ENCODE measurements at regions not wholly inside any gene's neighbourhood (a gene's known extent, or its start where the extent isn't known, plus 50 kb on each side); places are given as distances from the start of the nearest gene placed in this dataset.
"Not testable (repeated sequence)": the region's sequence is repeated elsewhere in the genome, so short reads cannot be mapped to it uniquely, and the experiment has no call there.

GRCh38 chr4:75180217-75180616 lies 247.3 kb downstream of the PARM1 start:
- Histone ChIP-seq H3K9ac (ENCODE audit: low read depth, low read length) (no peak overlapping the region), H3K4me3 (ENCODE audit: low read length) (no peak overlapping the region), H3K27me3 (ENCODE audit: control insufficient read depth, insufficient read depth, low read length) (no peaks in the 10 kb centered on the region), H3K36me3 (ENCODE audit: insufficient read depth, low read length) (no peaks in the 10 kb centered on the region), H3K4me1 (ENCODE audit: control insufficient read depth, insufficient read depth, low read length) (no peaks in the 10 kb centered on the region), H3K4me2 (ENCODE audit: low read length) (no peak overlapping the region), H3K9me3 (replicated peaks; ENCODE audit: low read length) (no peaks in the 10 kb centered on the region)

DNA sequence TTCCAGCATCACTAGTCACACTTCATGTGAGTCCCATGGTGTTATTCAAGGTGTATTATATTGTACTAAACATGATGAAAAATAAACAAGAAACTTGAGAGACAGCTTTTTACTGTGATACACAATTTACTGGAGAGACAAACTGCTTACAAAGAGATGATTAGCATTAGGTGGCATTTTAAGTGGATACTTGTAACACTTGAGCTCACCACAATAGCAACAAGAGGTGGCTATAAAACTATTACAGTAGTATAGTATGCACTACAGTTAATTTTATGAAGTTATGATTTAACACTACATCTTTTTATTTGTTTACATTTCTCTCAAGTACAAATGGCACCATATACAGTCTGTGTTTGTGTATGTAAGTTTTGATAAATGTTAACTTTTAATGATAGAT lies 246.6 kb downstream of the PARM1 start:
- Histone ChIP-seq H3K36me3 (ENCODE audit: insufficient read depth, low read length) (no peaks in the 10 kb centered on the region), H3K4me3 (ENCODE audit: low read length) (no peak overlapping the region), H3K4me2 (ENCODE audit: low read length) (no peak overlapping the region), H3K9me3 (replicated peaks; ENCODE audit: low read length) (no peaks in the 10 kb centered on the region), H3K4me1 (ENCODE audit: control insufficient read depth, insufficient read depth, low read length) (no peaks in the 10 kb centered on the region), H3K27me3 (ENCODE audit: control insufficient read depth, insufficient read depth, low read length) (no peaks in the 10 kb centered on the region), H3K9ac (ENCODE audit: low read depth, low read length) (no peak overlapping the region)

- no peaks in the 10 kb centered on the region for H3K36me3 ChIP-seq (ENCODE audit: insufficient read depth, low read length)
- no peak overlapping the region for H3K4me3 ChIP-seq (ENCODE audit: low read length)
- H3K27me3 ChIP-seq (ENCODE audit: control insufficient read depth, insufficient read depth, low read length), result no peaks in the 10 kb centered on the region
- no peaks in the 10 kb centered on the region for H3K9me3 ChIP-seq (replicated peaks; ENCODE audit: low read length)
- no peak overlapping the region for H3K4me2 ChIP-seq (ENCODE audit: low read length)
- H3K9ac ChIP-seq (ENCODE audit: low read depth, low read length), result no peak overlapping the region
- no peaks in the 10 kb centered on the region for H3K4me1 ChIP-seq (ENCODE audit: control insufficient read depth, insufficient read depth, low read length)
These were observed 239.6 kb downstream of the PARM1 start for GRCh38 chr4:75172551-75172950.

- Histone ChIP-seq H3K9me3 (replicated peaks; ENCODE audit: low read length) (no peaks in the 10 kb centered on the region), H3K36me3 (ENCODE audit: insufficient read depth, low read length) (no peaks in the 10 kb centered on the region), H3K4me2 (ENCODE audit: low read length) (no peak overlapping the region), H3K9ac (ENCODE audit: low read depth, low read length) (no peak overlapping the region), H3K27me3 (ENCODE audit: control insufficient read depth, insufficient read depth, low read length) (no peaks in the 10 kb centered on the region), H3K4me1 (ENCODE audit: control insufficient read depth, insufficient read depth, low read length) (no peaks in the 10 kb centered on the region), H3K4me3 (ENCODE audit: low read length) (no peak overlapping the region)
These were observed 236.5 kb downstream of the PARM1 start for GRCh38 chr4:75169427-75169826.

DNA sequence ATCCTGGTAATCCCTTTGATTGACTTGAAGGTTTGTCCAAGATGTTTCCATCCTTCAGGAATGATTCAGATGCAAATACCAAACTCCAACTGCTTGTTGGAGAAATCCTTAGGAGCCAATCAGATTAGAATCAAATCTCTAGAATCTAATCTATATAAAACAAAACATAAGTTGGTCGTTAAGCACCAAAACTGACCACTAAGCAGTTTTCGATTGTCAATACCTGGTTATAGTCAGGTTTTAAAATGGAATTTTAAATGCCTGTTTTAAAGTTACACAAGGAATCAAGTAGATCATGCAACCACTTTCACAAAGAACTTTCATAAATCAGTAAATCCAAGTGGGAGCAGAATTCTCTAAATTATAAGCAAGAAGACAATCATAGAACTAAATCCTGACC lies 236.1 kb downstream of the PARM1 start:
- Histone ChIP-seq H3K9me3 (replicated peaks; ENCODE audit: low read length) (no peaks in the 10 kb centered on the region), H3K4me2 (ENCODE audit: low read length) (no peak overlapping the region), H3K4me3 (ENCODE audit: low read length) (no peak overlapping the region), H3K27me3 (ENCODE audit: control insufficient read depth, insufficient read depth, low read length) (no peaks in the 10 kb centered on the region), H3K9ac (ENCODE audit: low read depth, low read length) (no peak overlapping the region), H3K36me3 (ENCODE audit: insufficient read depth, low read length) (no peaks in the 10 kb centered on the region), H3K4me1 (ENCODE audit: control insufficient read depth, insufficient read depth, low read length) (no peaks in the 10 kb centered on the region)

DNA sequence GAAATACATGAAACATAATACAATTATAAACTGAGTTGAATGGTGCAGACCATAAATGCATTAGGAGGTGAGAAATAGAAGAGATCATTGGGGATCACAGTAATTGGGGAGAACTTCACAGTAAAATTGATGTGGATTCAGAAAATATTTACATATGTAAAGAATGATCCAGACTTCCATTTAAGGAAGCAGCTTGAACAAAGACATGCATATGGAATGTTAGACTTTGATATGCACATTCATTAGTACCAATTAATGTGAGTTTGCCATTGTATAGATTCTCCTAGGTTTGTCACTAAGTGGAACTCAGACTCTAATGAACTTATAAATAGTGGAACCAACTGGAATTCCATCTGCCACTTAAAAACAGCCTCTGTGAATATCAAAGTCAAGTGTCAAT lies 235.6 kb downstream of the PARM1 start:
- Histone ChIP-seq H3K27me3 (ENCODE audit: control insufficient read depth, insufficient read depth, low read length) (no peaks in the 10 kb centered on the region), H3K36me3 (ENCODE audit: insufficient read depth, low read length) (no peaks in the 10 kb centered on the region), H3K9me3 (replicated peaks; ENCODE audit: low read length) (no peaks in the 10 kb centered on the region), H3K4me2 (ENCODE audit: low read length) (no peak overlapping the region), H3K9ac (ENCODE audit: low read depth, low read length) (no peak overlapping the region), H3K4me3 (ENCODE audit: low read length) (no peak overlapping the region), H3K4me1 (ENCODE audit: control insufficient read depth, insufficient read depth, low read length) (no peaks in the 10 kb centered on the region)

- H3K4me3 ChIP-seq (ENCODE audit: low read length); H3K4me1 ChIP-seq (ENCODE audit: control insufficient read depth, insufficient read depth, low read length); H3K27me3 ChIP-seq (ENCODE audit: control insufficient read depth, insufficient read depth, low read length); H3K9me3 ChIP-seq (replicated peaks; ENCODE audit: low read length); H3K9ac ChIP-seq (ENCODE audit: low read depth, low read length); H3K36me3 ChIP-seq (ENCODE audit: insufficient read depth, low read length); H3K4me2 ChIP-seq (ENCODE audit: low read length): not testable (repeated sequence)
These were observed 232.2 kb downstream of the PARM1 start for GRCh38 chr4:75165100-75165499.

- no peaks in the 10 kb centered on the region for H3K36me3 ChIP-seq (ENCODE audit: insufficient read depth, low read length)
- H3K4me3 ChIP-seq (ENCODE audit: low read length), result no peak overlapping the region
- H3K9ac ChIP-seq (ENCODE audit: low read depth, low read length), result no peak overlapping the region
- no peaks in the 10 kb centered on the region for H3K4me1 ChIP-seq (ENCODE audit: control insufficient read depth, insufficient read depth, low read length)
- H3K4me2 ChIP-seq (ENCODE audit: low read length), result no peak overlapping the region
- no peaks in the 10 kb centered on the region for H3K27me3 ChIP-seq (ENCODE audit: control insufficient read depth, insufficient read depth, low read length)
- no peaks in the 10 kb centered on the region for H3K9me3 ChIP-seq (replicated peaks; ENCODE audit: low read length)
These were observed 225.5 kb downstream of the PARM1 start for GRCh38 chr4:75158451-75158850.

DNA sequence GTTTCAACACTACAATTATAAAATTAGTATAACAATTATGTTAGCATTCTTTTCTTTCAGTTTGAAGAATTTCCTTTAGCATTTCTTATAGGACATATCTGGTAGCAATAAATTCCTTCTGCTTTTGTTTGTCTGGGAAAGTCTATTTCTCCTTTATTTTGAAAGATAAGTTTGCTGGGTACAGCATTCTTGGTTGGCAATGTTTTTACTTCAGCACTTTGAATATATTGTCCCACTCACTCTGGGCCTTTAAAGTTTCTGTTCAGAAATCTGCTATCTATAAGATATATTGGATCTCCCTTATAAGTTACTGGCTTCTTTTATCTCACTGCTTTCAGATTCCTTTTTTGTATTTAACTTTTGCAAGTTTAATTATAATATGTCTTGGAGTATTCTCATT lies 222.1 kb downstream of the PARM1 start:
- no peaks in the 10 kb centered on the region for H3K36me3 ChIP-seq (ENCODE audit: insufficient read depth, low read length)
- no peak overlapping the region for H3K9ac ChIP-seq (ENCODE audit: low read depth, low read length)
- no peak overlapping the region for H3K4me3 ChIP-seq (ENCODE audit: low read length)
- H3K4me2 ChIP-seq (ENCODE audit: low read length), result no peak overlapping the region
- H3K4me1 ChIP-seq (ENCODE audit: control insufficient read depth, insufficient read depth, low read length), result no peaks in the 10 kb centered on the region
- H3K9me3 ChIP-seq (replicated peaks; ENCODE audit: low read length), result no peaks in the 10 kb centered on the region
- peaks cover 2% of the 10 kb centered on the region for H3K27me3 ChIP-seq (ENCODE audit: control insufficient read depth, insufficient read depth, low read length)

DNA sequence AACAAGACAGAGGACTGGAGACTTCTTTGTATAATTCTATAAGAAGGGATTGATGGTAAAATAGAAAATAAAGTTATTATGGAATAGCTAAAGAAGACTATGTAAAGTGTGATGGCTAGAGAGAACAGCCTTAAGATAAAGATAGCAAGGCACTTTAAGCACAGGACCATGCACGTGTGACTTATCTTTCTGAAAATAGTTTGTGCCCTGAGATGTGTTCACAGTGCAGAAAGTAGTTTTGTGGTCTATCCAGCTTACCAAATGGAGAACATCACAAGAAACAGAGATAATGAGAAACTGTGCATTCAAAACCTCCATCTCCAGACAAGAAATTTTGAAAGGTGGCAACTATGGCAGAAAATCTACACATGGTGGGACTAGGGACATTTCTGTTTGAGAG lies 213.3 kb downstream of the PARM1 start:
- Histone ChIP-seq H3K4me1 (ENCODE audit: control insufficient read depth, insufficient read depth, low read length) (peaks cover 3% of the 10 kb centered on the region), H3K9ac (ENCODE audit: low read depth, low read length) (no peak overlapping the region), H3K9me3 (replicated peaks; ENCODE audit: low read length) (no peaks in the 10 kb centered on the region), H3K27me3 (ENCODE audit: control insufficient read depth, insufficient read depth, low read length) (no peaks in the 10 kb centered on the region), H3K36me3 (ENCODE audit: insufficient read depth, low read length) (no peaks in the 10 kb centered on the region), H3K4me3 (ENCODE audit: low read length) (no peak overlapping the region), H3K4me2 (ENCODE audit: low read length) (no peak overlapping the region)

DNA sequence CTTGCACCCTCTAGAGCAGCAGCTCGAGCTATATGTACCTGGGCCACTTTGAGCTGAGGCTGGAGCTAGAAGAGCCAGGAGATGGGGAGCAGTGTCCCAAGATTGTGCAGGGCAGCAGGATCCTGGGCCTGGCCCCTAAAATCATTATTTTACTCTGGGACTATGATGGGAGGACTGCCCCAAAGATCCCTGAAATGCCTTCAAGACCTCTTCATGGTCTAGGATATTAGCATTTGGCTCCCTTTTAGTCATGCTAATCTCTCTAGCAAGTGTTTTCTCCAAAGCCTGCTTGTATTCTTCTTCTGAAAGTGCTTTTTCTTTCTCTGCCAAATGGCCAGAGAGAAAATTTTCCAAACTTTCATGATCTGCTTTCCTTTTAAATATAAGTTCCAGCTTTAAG lies 211.6 kb downstream of the PARM1 start:
- Histone ChIP-seq H3K4me2 (ENCODE audit: low read length) (no peak overlapping the region), H3K9ac (ENCODE audit: low read depth, low read length) (no peak overlapping the region), H3K4me3 (ENCODE audit: low read length) (no peak overlapping the region), H3K27me3 (ENCODE audit: control insufficient read depth, insufficient read depth, low read length) (no peaks in the 10 kb centered on the region), H3K36me3 (ENCODE audit: insufficient read depth, low read length) (no peaks in the 10 kb centered on the region), H3K9me3 (replicated peaks; ENCODE audit: low read length) (no peaks in the 10 kb centered on the region), H3K4me1 (ENCODE audit: control insufficient read depth, insufficient read depth, low read length) (peaks cover 3% of the 10 kb centered on the region)

DNA sequence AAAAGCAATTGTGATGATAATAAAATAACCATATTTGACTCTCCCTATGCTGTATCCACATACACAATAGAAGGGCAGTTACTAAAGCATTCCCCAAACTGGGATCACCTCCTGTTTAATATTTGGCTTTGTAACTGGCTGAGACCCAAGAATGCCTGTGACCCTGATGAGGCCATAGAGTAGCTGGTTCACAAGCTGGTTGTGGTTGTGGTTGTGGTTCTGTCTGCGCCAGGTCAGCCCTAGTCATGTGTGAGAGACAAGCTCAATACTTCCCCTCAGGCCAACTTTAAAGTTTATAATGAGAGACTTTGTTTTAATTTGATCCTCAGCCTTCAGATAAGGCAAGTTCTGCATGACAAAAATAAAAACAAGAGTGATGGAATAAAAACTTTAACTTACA lies 209.9 kb downstream of the PARM1 start:
- Histone ChIP-seq H3K36me3 (ENCODE audit: insufficient read depth, low read length) (no peaks in the 10 kb centered on the region), H3K4me1 (ENCODE audit: control insufficient read depth, insufficient read depth, low read length) (peaks cover 3% of the 10 kb centered on the region), H3K9ac (ENCODE audit: low read depth, low read length) (no peak overlapping the region), H3K4me3 (ENCODE audit: low read length) (no peak overlapping the region), H3K4me2 (ENCODE audit: low read length) (no peak overlapping the region), H3K9me3 (replicated peaks; ENCODE audit: low read length) (no peaks in the 10 kb centered on the region), H3K27me3 (ENCODE audit: control insufficient read depth, insufficient read depth, low read length) (no peaks in the 10 kb centered on the region)

GRCh38 chr4:75142382-75142781 lies 209.5 kb downstream of the PARM1 start:
- no peak overlapping the region for H3K4me2 ChIP-seq (ENCODE audit: low read length)
- H3K36me3 ChIP-seq (ENCODE audit: insufficient read depth, low read length), result no peaks in the 10 kb centered on the region
- no peak overlapping the region for H3K9ac ChIP-seq (ENCODE audit: low read depth, low read length)
- H3K9me3 ChIP-seq (replicated peaks; ENCODE audit: low read length), result no peaks in the 10 kb centered on the region
- no peaks in the 10 kb centered on the region for H3K27me3 ChIP-seq (ENCODE audit: control insufficient read depth, insufficient read depth, low read length)
- no peak overlapping the region for H3K4me3 ChIP-seq (ENCODE audit: low read length)
- peaks cover 3% of the 10 kb centered on the region for H3K4me1 ChIP-seq (ENCODE audit: control insufficient read depth, insufficient read depth, low read length)
